ENCODE measurements at regions not wholly inside any gene's neighbourhood (a gene's known extent, or its start where the extent isn't known, plus 50 kb on each side); places are given as distances from the start of the nearest gene placed in this dataset.

- no peak for DNase-seq (ENCODE audit: low read depth, low spot score)
These were observed 499.7 kb downstream of the BCL11A start for GRCh38 chr2:60053791-60054190.

- no peak for DNase-seq (ENCODE audit: low read depth, low spot score)
These were observed 500.9 kb downstream of the BCL11A start for GRCh38 chr2:60052601-60053000.

- no peak for DNase-seq (ENCODE audit: low read depth, low spot score)
These were observed 501.5 kb downstream of the BCL11A start for GRCh38 chr2:60051991-60052390.

DNA sequence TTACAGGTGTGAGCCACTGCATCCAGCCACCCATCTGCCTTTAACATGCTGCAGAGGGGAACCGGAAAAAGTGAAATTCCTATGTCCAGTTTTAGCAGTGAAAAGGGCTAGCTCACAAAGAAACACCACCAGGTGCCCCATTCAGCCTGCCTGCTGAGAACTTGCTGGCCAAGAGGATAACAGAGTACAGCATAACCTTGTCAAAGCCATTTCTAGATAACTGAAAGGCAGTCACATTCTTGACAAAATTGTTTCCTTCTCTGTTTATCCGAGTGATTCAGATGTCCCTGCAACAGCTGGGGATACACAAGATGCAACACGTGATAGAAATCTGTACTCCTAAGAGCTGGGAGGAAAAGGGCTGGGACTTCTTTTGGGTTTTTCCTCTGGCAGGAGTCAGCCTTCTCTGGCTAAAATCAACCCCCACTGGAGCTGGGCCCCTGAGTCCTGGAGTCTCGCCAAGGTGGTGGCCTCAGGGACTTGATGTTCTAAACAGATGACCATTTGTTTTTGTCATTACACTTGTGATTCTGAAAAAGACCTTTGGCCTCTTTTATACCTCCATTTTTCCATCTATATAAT is 505.4 kb downstream of the BCL11A start:
- no peak for DNase-seq (ENCODE audit: low read depth, low spot score)

- DNase-seq (ENCODE audit: low read depth, low spot score), result no peak
These were observed 506.1 kb downstream of the BCL11A start for GRCh38 chr2:60047347-60047746.

GRCh38 chr2:60046529-60046928 is 506.9 kb downstream of the BCL11A start:
- DNase-seq (ENCODE audit: low read depth, low spot score), result no peak

DNA sequence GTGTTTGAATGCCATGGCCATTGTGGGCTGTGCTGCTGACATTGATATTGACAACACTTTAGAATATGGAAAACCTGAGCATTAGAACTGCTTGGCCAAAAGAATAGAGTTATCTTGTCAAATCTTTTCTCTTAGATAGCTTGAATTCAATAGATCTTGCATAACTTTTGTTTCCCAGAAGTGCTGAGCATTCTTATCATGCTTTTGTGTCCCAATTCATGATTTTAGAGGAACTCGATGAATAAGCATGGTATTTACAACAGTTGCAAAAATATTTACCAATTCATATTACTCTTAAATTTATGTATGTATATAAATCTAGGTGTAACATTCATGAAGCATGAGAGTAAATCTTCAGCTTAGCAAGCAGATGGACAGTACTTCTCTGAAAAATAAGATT is 508.0 kb downstream of the BCL11A start:
- DNase-seq (ENCODE audit: low read depth, low spot score), result no peak

- no peak for DNase-seq (ENCODE audit: low read depth, low spot score)
These were observed 509.0 kb downstream of the BCL11A start for GRCh38 chr2:60044484-60044883.

GRCh38 chr2:60042023-60042422 is 511.4 kb downstream of the BCL11A start:
- DNase-seq (ENCODE audit: low read depth, low spot score), result no peak

- no peak for DNase-seq (ENCODE audit: low read depth, low spot score)
These were observed 520.1 kb downstream of the BCL11A start for GRCh38 chr2:60033325-60033724.

- DNase-seq (ENCODE audit: low read depth, low spot score), result no peak
These were observed 523.9 kb downstream of the BCL11A start for GRCh38 chr2:60029566-60029883.

GRCh38 chr2:60028849-60029565 is 524.4 kb downstream of the BCL11A start:
- no peak for DNase-seq (ENCODE audit: low read depth, low spot score)

GRCh38 chr2:60025496-60025895 is 528.0 kb downstream of the BCL11A start:
- DNase-seq (ENCODE audit: low read depth, low spot score), result no peak

DNA sequence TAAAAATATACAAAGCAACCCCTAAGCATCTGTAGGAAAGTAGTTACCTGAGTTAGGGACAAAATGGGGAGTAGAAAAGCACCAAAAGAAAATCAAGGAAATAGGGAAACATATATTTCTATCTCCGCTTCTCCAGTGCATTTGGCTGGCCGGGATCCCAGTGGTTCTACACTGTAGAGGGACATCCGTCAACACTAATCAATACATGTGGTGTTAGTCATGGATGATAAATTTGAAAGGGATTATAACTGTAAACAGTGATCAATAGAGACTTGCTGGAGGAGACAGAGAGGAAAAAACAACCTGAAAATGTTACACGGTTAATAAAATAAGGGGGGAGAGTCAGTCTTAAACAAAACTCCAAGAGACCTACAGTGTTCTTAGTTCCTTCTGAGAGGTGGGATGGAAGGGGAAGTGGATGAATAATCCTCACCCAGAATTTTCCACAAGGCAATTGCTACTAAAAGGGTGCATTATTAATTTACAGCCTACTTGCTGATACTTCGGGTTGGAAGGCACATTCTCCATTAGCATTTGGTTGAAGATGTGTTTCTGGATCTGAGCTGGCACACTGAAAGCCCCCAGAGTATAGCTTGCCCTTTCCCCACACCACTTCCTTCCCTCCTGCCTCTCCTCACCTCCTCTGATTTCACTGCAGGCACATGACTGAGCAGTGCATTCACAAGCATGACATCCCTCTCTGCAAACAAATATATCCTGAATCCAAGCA is 530.0 kb downstream of the BCL11A start:
- no peak for DNase-seq (ENCODE audit: low read depth, low spot score)

DNA sequence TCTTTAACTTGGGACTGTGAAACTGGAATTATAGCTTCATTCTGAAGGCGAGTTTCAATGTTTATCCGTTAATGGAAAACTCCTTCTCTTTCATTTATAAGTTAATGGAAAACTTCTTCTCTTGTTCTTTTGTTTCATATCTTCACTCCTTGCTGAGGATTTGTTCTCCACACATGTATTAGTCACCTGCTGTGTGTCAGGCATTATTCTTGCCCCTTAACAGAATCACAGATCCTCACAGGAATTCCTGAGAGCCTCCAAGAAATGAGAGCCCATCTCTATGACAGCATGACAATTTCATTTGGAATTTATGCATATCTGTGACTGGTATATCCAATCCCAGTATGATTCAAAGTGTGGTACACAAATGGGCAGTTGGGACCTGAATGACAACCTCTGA is 545.8 kb downstream of the BCL11A start:
- DNase-seq (ENCODE audit: low read depth, low spot score), result no peak

DNA sequence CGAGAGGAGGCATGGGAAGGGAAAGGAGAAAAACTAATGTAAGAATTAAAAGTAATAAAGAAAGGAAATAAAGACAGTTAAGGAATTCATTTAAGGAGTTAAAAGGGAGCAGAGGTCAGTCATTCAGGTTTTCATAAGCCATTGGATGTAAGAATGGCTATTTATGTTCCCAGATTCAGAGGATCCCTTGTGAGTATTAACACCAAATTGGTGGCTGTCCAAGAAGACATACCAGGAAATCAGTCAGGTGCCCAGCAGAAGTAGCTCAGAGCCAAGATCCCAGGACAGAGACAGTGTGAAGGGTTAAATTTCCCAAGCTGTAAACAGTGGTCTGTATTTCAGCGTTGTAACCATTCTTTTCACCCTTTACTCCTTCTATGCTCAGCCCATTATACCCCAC is 550.4 kb downstream of the BCL11A start:
- DNase-seq (ENCODE audit: low read depth, low spot score), result no peak

- no peak for DNase-seq (ENCODE audit: low read depth, low spot score)
These were observed 551.1 kb downstream of the BCL11A start for GRCh38 chr2:60002183-60002867.

DNA sequence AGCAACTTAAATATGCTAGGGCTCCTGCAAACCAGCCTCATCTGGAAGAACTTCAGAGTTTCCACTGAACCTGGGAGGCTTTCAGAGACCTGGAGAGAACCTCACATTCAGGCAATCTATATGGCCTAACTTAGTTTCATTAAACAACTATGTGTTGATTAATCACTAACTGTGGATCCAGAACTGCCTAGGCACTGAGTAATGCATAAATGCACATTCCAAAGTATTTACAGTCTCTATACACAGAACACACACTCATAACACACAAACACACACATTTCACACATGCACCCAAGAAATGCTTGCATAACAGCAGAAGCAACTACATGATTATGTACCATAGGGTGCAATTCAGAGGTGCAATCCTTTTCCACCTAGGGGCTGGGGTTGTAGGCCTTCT is 552.8 kb downstream of the BCL11A start:
- DNase-seq (ENCODE audit: low read depth, low spot score), result no peak

DNA sequence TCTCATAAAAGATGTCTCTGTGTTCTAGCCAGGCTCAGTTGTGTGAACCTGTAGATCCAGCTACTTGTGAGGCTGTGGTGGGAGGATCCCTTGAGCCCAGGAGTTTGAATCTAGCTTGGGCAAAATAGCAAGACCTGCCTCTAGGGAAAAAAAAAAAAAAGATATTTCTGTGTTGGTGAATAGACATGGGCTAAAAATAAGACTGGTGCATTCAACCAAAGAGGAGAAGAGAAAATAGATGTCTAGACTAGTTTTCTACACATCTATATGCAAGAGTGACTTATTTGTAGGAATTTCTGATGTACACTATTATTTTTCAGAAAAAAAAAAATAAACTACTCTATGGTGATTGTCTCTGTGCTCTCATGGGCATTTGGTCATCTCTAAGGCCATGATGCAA is 555.1 kb downstream of the BCL11A start:
- DNase-seq (ENCODE audit: low read depth, low spot score), result no peak

DNA sequence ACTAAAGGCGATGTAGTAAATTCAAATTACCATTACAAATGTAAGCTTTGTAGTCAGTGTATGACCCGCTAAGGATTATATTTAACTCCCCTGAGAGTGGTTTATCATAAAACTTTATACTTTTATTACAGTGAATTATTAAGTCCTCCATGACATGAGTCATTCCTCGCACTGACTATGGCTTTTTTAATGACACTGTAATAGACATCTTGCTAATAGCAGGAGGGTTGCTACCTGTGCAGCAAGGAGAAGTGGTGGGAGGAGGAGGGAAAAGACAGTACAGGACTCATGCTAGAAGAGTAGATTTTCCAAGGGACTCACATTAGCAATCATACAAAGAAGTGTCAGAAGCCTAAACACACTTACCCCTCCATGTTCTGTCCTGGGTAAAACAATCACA is 556.1 kb downstream of the BCL11A start:
- no peak for DNase-seq (ENCODE audit: low read depth, low spot score)

DNA sequence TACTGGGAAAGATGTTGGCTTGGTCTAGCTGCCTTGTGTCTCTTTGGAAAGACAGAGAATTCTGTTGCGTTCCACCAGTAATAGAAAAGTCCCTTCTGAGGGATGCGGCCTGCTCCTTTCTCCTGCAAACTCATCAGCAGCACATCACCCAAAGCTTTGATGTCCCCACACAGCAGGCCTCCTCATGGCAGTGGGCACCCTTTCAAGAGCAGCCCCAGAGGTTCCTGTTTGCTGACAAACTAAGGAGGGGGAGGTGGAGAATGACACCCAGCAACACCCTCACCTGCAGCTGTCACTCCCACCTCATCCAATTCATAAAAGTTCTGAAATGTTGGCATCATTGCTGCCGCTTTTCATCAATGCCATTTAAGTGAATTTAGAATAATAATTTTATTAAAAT is 556.6 kb downstream of the BCL11A start:
- no peak for DNase-seq (ENCODE audit: low read depth, low spot score)

- no peak for DNase-seq (ENCODE audit: low read depth, low spot score)
These were observed 559.7 kb downstream of the BCL11A start for GRCh38 chr2:59993726-59994125.

DNA sequence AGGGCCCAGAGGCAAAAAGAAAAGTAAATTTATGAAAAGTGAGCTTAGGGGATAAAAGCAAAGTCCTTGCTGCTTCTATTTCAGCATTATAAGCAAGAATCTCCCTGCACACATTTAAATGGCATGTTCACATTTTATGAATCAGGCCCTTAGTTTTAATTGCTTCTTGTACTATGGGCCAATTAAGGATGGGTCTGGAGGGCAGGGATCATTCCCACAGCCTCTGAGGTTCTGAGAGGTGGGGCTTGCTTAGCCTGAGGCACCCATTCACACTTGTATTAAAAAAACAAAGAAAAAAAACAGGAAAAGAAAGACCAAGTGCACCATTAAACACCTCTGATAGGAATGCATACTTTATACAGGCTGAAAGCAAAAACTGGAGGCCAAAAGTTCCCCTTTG is 565.1 kb downstream of the BCL11A start:
- DNase-seq (ENCODE audit: low read depth, low spot score), result no peak

All from smooth muscle cell of the brain vasculature (primary cell).